Pulmonary artery endothelial cell (primary cell): ENCODE measurements at regions not wholly inside any gene's neighbourhood (a gene's known extent, or its start where the extent isn't known, plus 50 kb on each side); places are given as distances from the start of the nearest gene placed in this dataset.
"Not testable (repeated sequence)": the region's sequence is repeated elsewhere in the genome, so short reads cannot be mapped to it uniquely, and the experiment has no call there.

Experiments used
- DNase-seq: peaks from one replicate; pipeline ENCODE4 v3.0.0-alpha.2; 2011; ENCODE audit warnings: low read depth, low spot score

- DNase-seq: no peak
These were observed 130.2 kb upstream of the CEP162 start for GRCh38 chr6:84357631-84358030.

- no peak for DNase-seq
These were observed 129.5 kb upstream of the CEP162 start for GRCh38 chr6:84356907-84357306.

GRCh38 chr6:84353459-84354423 lies 126.3 kb upstream of the CEP162 start:
- no peak for DNase-seq

GRCh38 chr6:84350397-84350796 lies 123.0 kb upstream of the CEP162 start:
- DNase-seq: no peak

GRCh38 chr6:84349542-84349941 lies 122.1 kb upstream of the CEP162 start:
- DNase-seq: no peak

GRCh38 chr6:84348801-84349200 lies 121.4 kb upstream of the CEP162 start:
- no peak for DNase-seq

- no peak for DNase-seq
These were observed 118.9 kb upstream of the CEP162 start for GRCh38 chr6:84346372-84346771.

- no peak for DNase-seq
These were observed 116.6 kb upstream of the CEP162 start for GRCh38 chr6:84344005-84344404.

GRCh38 chr6:84340422-84340821 lies 113.0 kb upstream of the CEP162 start:
- DNase-seq: no peak

- no peak for DNase-seq
These were observed 106.4 kb upstream of the CEP162 start for GRCh38 chr6:84333842-84334241.

GRCh38 chr6:84332139-84333034 lies 104.9 kb upstream of the CEP162 start:
- DNase-seq: no peak

- DNase-seq: no peak
These were observed 102.9 kb upstream of the CEP162 start for GRCh38 chr6:84330325-84330724.

- no peak for DNase-seq
These were observed 102.1 kb upstream of the CEP162 start for GRCh38 chr6:84329516-84329915.

GRCh38 chr6:84329077-84329476 lies 101.6 kb upstream of the CEP162 start:
- DNase-seq: no peak

- no peak for DNase-seq
These were observed 90.0 kb upstream of the CEP162 start for GRCh38 chr6:84317463-84317862.

GRCh38 chr6:84314377-84314898 lies 87.0 kb upstream of the CEP162 start:
- no peak for DNase-seq

- DNase-seq: no peak
These were observed 81.9 kb upstream of the CEP162 start for GRCh38 chr6:84309336-84309735.

- no peak for DNase-seq
These were observed 77.4 kb upstream of the CEP162 start for GRCh38 chr6:84304881-84305280.

- DNase-seq: not testable (repeated sequence)
These were observed 63.6 kb upstream of the CEP162 start for GRCh38 chr6:84291033-84291432.

- DNase-seq: no peak
These were observed 57.1 kb upstream of the CEP162 start for GRCh38 chr6:84284428-84285049.

- peak; percentile 11 for DNase-seq
These were observed 55.1 kb upstream of the CEP162 start for GRCh38 chr6:84282550-84282949.

- no peak for DNase-seq
These were observed 53.2 kb upstream of the CEP162 start for GRCh38 chr6:84280639-84281038.
